ENCODE measurements at regions not wholly inside any gene's neighbourhood (a gene's known extent, or its start where the extent isn't known, plus 50 kb on each side); places are given as distances from the start of the nearest gene placed in this dataset.

- TF ChIP-seq FIP1L1 (IDR thresholded peaks at IDR 0.05; ENCODE audit: low read depth, low read length, poor library complexity, severe bottlenecking) (no peak), ZNF316 (IDR thresholded peaks at IDR 0.05) (peak; percentile 96), EHMT2 (IDR thresholded peaks at IDR 0.05) (peak; percentile 79), CBX1 (IDR thresholded peaks at IDR 0.05; ENCODE audit: low read depth) (no peak)
Measured at GRCh38 chr5:77893225-77893860, 117.2 kb upstream of the TBCA start (continued).

GRCh38 chr5:77892061-77893010 is 116.2 kb upstream of the TBCA start:
- Histone ChIP-seq H3K36me3 (ENCODE audit: control insufficient read depth, insufficient read depth, low read length) (no peaks in the 10 kb centered on the region), H3K27ac (ENCODE audit: extremely low read depth, low read depth, low read length) (no peak overlapping the region)
- no peak for FAIRE-seq
- TF ChIP-seq THAP7 (CRISPR knock-in tag; IDR thresholded peaks at IDR 0.05) = no peak
- no peak for TF ChIP-seq BHLHE40 (IDR thresholded peaks at IDR 0.05; ENCODE audit: low read length)
- TF ChIP-seq PTBP1 (IDR thresholded peaks at IDR 0.05; ENCODE audit: low read depth, low read length) = no peak
- no peak for TF ChIP-seq SRSF1 (IDR thresholded peaks at IDR 0.05; ENCODE audit: low read depth, low read length)
- TF ChIP-seq CEBPG (CRISPR knock-in tag; IDR thresholded peaks at IDR 0.05) = no peak
- no peak for TF ChIP-seq CEBPG (tag; conservative IDR thresholded peaks at IDR 0.05 in 1 of 2, IDR thresholded peaks at IDR 0.05 in 1 of 2)
- TF ChIP-seq ZNF347 (CRISPR knock-in tag; IDR thresholded peaks at IDR 0.05; ENCODE audit: low read depth) = no peak
- TF ChIP-seq ELK1 (CRISPR knock-in tag; IDR thresholded peaks at IDR 0.05) = no peak
- TF ChIP-seq PTTG1 (tag; IDR thresholded peaks at IDR 0.05; ENCODE audit: low read depth) = no peak
- TF ChIP-seq CTBP1 (IDR thresholded peaks at IDR 0.05; ENCODE audit: borderline replicate concordance) = no peak
- no peak for TF ChIP-seq CBX5 (IDR thresholded peaks at IDR 0.05; ENCODE audit: borderline replicate concordance, low read depth)
- TF ChIP-seq PKNOX1 (IDR thresholded peaks at IDR 0.05) = no peak
- TF ChIP-seq ZBTB8A (IDR thresholded peaks at IDR 0.05; ENCODE audit: partially characterized antibody) = no peak
- TF ChIP-seq NBN (IDR thresholded peaks at IDR 0.05; ENCODE audit: low read depth) = no peak
- no peak for TF ChIP-seq MTF1 (CRISPR knock-in tag; IDR thresholded peaks at IDR 0.05; ENCODE audit: borderline replicate concordance)

More at GRCh38 chr5:77892061-77893010, 116.2 kb upstream of the TBCA start:
- no peak overlapping the region for H3K4me3 ChIP-seq
- DNase-seq (ENCODE audit: extremely low read depth in 1 of 4, low spot score in 3 of 4) = no peak
- no peak overlapping the region for H3K9ac ChIP-seq (ENCODE audit: insufficient read depth in 1 of 2, low read depth in 2 of 2, low read length in 2 of 2)
- ChIA-PET CTCF (ENCODE audit: low intra/inter-chr PET ratio) (no interaction called here), POLR2A (interaction anchor here (0.6 kb wide), 1 partner anchor 592 kb away, joined by 3 read pairs; no protein-coding TSS in a partner anchor)
- in situ Hi-C loops (cut with MboI) (no loop called here), intact Hi-C loops (cut with micrococcal nuclease) (no loop called here)
- peak overlapping the region; percentile 79 for H2AFZ ChIP-seq (ENCODE audit: low read depth, low read length)
- no TSS peak for BruUV-seq (replicated peaks)
- H3K4me2 ChIP-seq (ENCODE audit: insufficient read depth, low read length) = no peak overlapping the region
- no peaks in the 10 kb centered on the region for H3K9me1 ChIP-seq (ENCODE audit: control insufficient read depth, insufficient read depth, low read length)
- no peaks in the 10 kb centered on the region for H3K9me3 ChIP-seq (replicated peaks; ENCODE audit: control insufficient read depth, insufficient read depth, low read depth, low read length)
- H3K79me2 ChIP-seq (ENCODE audit: control insufficient read depth, insufficient read depth, low read length) = no peaks in the 10 kb centered on the region
- H4K20me1 ChIP-seq (replicated peaks; ENCODE audit: control insufficient read depth, insufficient read depth, low read length) = no peaks in the 10 kb centered on the region
- 56% methylated on average over 12 of the region's 12 CpGs for WGBS (ENCODE audit: insufficient coverage, low coverage, missing lambda C conversion rate)
- H3K4me1 ChIP-seq (replicated peaks in 1 of 2; ENCODE audit: control insufficient read depth in 2 of 2, insufficient read depth in 2 of 2, low read length in 2 of 2) = peaks cover 5 to 16% of the 10 kb centered on the region in 2 experiments; a peak in 4 of 5 replicates
- ATAC-seq = peak; percentile 51
- no peaks in the 10 kb centered on the region for H3K27me3 ChIP-seq (ENCODE audit: control insufficient read depth in 2 of 2, insufficient read depth in 2 of 2, low read length in 2 of 2)
